Fibroblast of the aortic adventitia (primary cell): ENCODE measurements at regions not wholly inside any gene's neighbourhood (a gene's known extent, or its start where the extent isn't known, plus 50 kb on each side); places are given as distances from the start of the nearest gene placed in this dataset.

Experiments
- DNase-seq: peaks from one replicate; pipeline ENCODE4 v3.0.0-alpha.2; 2010; ENCODE audit warnings: low read depth
- H3K4me3 ChIP-seq: 2 replicates; pipeline ENCODE4 v1.5.1; 2011; ENCODE audit warnings: low read depth, mild to moderate bottlenecking, control low read depth, low read length, moderate library complexity
- TF ChIP-seq, protein P1 (sequence below): IDR thresholded peaks from 2 replicates; pipeline ENCODE4 v1.5.1; 2011; ENCODE audit warnings: mild to moderate bottlenecking, low read length, control low read depth, inconsistent platforms; ENCODE audit not compliant: insufficient read depth

DNA sequence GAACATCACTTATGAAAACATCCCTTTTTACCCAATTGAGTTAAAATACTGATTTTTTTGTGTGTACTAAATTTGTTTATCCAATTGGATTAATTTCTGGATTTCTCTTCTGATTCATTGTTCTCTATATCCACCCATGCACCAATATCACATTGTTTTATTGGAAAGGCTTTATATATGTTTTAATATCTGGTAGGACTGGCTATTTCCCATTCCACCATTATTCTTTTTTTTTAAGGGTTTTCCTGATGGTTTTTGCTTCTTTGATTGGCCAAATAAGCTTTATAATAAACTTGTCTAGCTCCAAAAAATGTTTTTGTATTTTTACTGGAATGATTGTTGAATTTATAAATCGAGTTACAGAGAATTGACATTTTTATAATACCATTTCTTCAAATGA, 59.4 kb upstream of the DOK5 start:
- TF ChIP-seq, protein P1, sequence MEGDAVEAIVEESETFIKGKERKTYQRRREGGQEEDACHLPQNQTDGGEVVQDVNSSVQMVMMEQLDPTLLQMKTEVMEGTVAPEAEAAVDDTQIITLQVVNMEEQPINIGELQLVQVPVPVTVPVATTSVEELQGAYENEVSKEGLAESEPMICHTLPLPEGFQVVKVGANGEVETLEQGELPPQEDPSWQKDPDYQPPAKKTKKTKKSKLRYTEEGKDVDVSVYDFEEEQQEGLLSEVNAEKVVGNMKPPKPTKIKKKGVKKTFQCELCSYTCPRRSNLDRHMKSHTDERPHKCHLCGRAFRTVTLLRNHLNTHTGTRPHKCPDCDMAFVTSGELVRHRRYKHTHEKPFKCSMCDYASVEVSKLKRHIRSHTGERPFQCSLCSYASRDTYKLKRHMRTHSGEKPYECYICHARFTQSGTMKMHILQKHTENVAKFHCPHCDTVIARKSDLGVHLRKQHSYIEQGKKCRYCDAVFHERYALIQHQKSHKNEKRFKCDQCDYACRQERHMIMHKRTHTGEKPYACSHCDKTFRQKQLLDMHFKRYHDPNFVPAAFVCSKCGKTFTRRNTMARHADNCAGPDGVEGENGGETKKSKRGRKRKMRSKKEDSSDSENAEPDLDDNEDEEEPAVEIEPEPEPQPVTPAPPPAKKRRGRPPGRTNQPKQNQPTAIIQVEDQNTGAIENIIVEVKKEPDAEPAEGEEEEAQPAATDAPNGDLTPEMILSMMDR, result no peak
- DNase-seq, result no peak
- no peak overlapping the region for H3K4me3 ChIP-seq

DNA sequence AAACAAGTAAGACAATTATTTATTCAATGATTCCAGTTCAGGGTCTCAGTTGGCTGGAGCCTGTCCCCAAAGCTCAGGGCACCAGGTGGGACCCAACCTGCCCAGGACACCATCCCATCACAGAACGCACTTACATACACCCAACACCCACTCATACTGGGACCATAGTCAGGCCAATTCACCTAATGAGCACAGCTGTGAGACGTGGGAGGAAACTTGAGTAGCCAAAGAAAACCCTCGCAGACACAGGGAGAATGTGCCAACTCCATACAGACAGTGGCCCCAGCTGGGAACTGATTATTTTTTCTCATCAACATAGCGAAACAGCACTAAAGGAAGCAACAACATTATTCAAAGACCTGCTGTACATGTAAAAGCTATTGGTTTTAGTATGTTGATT, 58.6 kb upstream of the DOK5 start:
- no peak for DNase-seq
- TF ChIP-seq, protein P1, result no peak
- no peak overlapping the region for H3K4me3 ChIP-seq

DNA sequence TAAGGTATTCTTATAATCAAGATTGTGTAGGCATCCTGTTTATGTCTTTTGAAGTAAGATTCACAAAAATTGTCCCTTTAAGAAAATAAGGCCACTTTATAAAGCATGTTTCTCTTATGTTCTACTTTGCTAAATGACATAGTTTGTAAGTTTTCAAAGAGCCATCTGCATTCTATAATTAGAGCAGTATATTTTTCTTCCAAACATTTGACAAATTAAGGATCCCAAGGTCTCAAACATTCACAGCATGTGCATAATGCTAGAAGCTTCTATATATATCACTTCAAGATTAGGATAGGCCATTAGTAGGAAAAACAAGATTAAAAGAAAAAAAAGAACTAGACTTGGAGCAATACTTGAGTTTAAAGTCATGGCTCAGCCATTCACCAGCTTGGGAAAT, 55.9 kb upstream of the DOK5 start:
- TF ChIP-seq, protein P1, result no peak
- DNase-seq, result no peak
- H3K4me3 ChIP-seq, result no peak overlapping the region
